GM12875 (cell line): ENCODE measurements at regions not wholly inside any gene's neighbourhood (a gene's known extent, or its start where the extent isn't known, plus 50 kb on each side); places are given as distances from the start of the nearest gene placed in this dataset.

Source experiments
- H3K4me3 ChIP-seq: one replicate; pipeline ENCODE4 v1.5.1; 2011; ENCODE audit warnings: low read depth, low read length, control low read depth
- CTCF ChIP-seq: IDR thresholded peaks from 2 replicates; pipeline ENCODE4 v1.5.1; 2011; ENCODE audit warnings: low read depth, mild to moderate bottlenecking, control low read depth, inconsistent platforms, low read length, moderate library complexity, borderline replicate concordance; ENCODE audit not compliant: insufficient read depth

GRCh38 chr1:112063781-112064728 is 74.6 kb upstream of the KCND3 start:
- no peak overlapping the region for H3K4me3 ChIP-seq
- no peak for TF ChIP-seq CTCF

- TF ChIP-seq CTCF: no peak
- H3K4me3 ChIP-seq: no peak overlapping the region
Observed at GRCh38 chr1:112067989-112068388, 78.5 kb upstream of the KCND3 start.

- TF ChIP-seq CTCF: no peak
- no peak overlapping the region for H3K4me3 ChIP-seq
Observed at GRCh38 chr1:112070677-112071076, 81.2 kb upstream of the KCND3 start.

GRCh38 chr1:112074711-112075110 is 85.2 kb upstream of the KCND3 start:
- no peak overlapping the region for H3K4me3 ChIP-seq
- TF ChIP-seq CTCF: no peak

- H3K4me3 ChIP-seq: no peak overlapping the region
- no peak for TF ChIP-seq CTCF
Observed at GRCh38 chr1:112075566-112075965, 86.1 kb upstream of the KCND3 start.

- TF ChIP-seq CTCF: no peak
- H3K4me3 ChIP-seq: no peak overlapping the region
Observed at GRCh38 chr1:112079446-112079845, 90.0 kb upstream of the KCND3 start.

GRCh38 chr1:112083487-112083886 is 94.0 kb upstream of the KCND3 start:
- H3K4me3 ChIP-seq: no peak overlapping the region
- no peak for TF ChIP-seq CTCF
